HG02798 (cell line): ENCODE measurements at regions not wholly inside any gene's neighbourhood (a gene's known extent, or its start where the extent isn't known, plus 50 kb on each side); places are given as distances from the start of the nearest gene placed in this dataset.
"Not testable (repeated sequence)": the region's sequence is repeated elsewhere in the genome, so short reads cannot be mapped to it uniquely, and the experiment has no call there.

Source experiments
- ATAC-seq: cut with Tn5 transposase; IDR thresholded peaks from one replicate; pipeline ENCODE4 v1.9.1; 2021; ENCODE audit warnings: mild to moderate bottlenecking; ENCODE audit not compliant: unreplicated experiment, poor library complexity

DNA sequence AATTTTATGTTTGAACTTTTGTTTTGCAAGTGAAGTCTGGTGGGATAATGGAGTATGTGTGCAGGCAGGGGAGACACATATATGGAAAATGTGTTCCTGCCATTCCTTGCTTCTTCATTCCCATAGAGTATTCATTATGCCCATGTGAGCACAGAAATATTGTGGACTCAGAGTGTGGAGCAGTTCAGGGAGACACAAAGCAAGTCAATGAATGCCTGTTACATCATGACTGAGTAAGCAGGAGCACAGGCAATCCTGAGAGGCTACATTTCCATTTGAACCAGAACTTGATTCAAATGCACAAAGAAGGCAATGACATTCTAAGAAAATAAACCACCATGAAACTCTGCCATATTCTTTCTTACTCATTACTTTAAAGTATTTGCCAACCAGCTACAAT lies 990.5 kb downstream of the PRIM2 start:
- not testable (repeated sequence) for ATAC-seq

DNA sequence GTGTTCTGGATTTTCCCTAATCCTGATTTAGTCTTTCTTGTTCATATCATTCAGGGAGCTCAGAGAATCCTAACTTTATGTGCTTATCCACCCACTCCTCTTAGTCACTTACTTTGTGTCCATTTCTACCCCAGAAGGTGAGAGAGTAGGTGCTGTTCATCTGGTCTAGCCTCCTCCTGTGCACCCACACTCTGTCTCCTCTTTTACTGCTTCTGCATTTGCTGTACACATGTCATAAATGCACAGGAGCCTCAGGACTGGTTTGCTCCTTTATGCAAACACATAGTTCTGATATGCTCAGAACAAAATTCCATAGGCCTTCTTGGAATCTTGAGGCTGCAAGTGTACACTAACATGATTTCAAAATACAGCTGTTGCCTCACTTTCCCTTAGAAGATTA lies 1014.7 kb downstream of the PRIM2 start:
- not testable (repeated sequence) for ATAC-seq

- ATAC-seq = not testable (repeated sequence)
These were observed 1024.9 kb downstream of the PRIM2 start for GRCh38 chr6:58342287-58342686.

GRCh38 chr6:58347534-58347933 lies 1030.1 kb downstream of the PRIM2 start:
- ATAC-seq = not testable (repeated sequence)

DNA sequence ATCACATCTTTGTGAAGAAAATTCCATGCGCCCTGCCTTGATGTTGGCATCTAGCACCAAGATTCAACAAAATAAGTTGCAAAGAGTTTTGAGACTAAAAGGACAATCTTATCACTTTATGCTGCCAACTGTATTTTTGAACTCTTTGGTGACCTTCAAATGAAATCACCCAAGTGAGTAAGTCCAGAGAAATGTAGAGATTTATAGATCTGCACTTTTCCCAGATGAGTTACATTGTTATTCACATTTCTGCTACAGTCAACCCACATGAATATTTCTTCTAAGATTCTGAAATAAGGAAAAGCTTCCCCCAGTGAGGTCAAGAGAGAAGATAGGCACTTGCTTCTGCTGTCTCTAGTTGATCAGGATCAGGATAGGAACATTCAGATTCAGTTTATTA lies 1034.2 kb downstream of the PRIM2 start:
- not testable (repeated sequence) for ATAC-seq

- not testable (repeated sequence) for ATAC-seq
These were observed 1041.0 kb downstream of the PRIM2 start for GRCh38 chr6:58358452-58358851.

DNA sequence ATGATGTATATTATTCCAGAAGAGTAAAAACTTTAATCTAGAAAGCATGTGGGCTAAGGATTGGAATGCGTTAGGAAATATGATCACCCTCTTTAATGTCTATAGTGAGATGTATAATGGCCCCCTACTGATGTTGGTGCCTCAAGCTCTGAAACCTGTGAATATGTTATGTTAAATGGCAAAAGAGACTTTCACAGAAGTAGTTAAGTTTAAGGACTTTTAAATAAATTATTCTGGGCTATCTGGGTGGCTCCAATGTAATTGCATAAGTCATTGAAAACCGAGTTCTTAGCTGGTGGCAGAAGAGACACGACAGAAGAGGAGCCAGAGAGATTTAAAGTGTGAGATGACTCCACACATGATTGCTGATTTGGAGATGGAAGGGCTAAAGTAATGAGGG lies 1048.4 kb downstream of the PRIM2 start:
- ATAC-seq = not testable (repeated sequence)

- ATAC-seq = not testable (repeated sequence)
These were observed 1089.2 kb downstream of the PRIM2 start for GRCh38 chr6:58406659-58407058.

DNA sequence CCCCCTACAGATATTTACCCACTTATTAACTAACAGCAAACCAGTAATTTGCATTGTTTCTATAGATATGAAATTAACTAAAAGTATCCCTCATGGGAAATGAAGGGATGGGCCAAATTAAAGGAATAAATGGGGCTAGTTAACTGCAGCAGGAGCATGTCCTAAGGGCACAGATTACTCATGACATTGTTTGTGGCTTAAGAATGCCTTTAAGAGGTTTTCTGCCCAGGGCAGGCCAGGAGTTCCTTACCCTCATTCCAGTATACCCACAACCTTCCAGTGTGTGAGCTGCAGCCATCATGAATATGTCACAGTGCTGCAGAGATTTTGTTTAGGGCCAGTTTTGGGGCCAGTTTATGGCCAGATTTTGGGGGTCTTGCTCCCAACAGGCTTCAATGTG lies 1101.9 kb downstream of the PRIM2 start:
- ATAC-seq = no peak
